HG03139 (cell line): ENCODE measurements at regions not wholly inside any gene's neighbourhood (a gene's known extent, or its start where the extent isn't known, plus 50 kb on each side); places are given as distances from the start of the nearest gene placed in this dataset.

ENCODE experiments used
- ATAC-seq: cut with Tn5 transposase; IDR thresholded peaks from one replicate; pipeline ENCODE4 v1.9.1; 2021; ENCODE audit not compliant: unreplicated experiment

DNA sequence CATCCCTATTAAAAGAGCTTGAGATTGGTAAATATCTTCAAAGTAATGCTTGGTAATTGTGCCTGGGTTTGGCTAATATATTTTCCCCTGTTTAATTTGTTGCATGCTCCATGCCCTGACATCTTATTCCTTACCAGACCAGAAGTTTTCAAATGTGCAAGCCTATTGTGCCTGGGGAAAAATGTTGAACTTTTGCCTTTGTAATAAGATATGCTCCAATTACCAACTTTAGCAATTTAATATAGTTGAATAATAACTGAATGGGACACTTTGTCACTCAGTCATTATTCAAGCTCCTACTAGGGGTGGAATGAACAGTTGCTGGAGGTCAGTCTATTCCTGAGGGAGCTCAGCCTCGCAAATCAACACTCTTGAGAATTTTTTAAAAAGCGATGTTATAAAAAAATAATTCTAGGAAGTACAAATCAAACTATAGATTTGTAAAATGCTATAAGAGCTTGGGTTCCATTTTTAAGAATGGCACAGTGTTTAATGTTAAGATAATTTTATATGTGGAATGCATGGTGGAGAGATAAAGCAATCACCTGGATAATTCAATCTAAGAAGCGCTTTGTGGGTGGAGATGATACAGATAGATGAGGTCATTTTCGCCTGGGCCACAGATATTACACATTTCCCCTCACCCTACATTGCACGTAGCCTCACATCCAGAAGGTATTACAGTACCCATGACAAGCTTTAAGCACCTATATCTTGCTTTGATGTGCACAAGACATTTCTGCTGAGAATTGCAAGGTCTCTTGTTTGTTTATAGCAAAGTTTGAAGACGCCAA, 231.8 kb downstream of the PIK3R1 start:
- no peak for ATAC-seq

DNA sequence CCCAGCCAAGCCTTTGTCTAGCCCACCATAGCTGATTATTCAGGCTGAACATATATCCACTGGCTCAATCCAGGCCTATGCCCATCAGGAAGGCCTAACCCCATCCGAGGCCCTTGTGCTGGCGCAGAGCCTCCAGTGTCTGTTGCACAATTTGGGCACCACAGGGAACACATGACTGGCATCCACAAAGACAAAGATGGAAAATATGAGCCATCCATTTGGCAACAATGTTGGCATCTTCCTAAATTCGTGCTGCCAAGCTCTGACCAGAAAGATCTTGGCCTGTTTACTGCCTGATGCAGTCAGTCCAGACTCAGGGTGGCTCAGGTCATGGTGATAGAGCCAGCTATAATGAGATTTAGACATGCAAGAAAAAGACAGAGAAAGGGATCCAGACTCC, 233.8 kb downstream of the PIK3R1 start:
- no peak for ATAC-seq

DNA sequence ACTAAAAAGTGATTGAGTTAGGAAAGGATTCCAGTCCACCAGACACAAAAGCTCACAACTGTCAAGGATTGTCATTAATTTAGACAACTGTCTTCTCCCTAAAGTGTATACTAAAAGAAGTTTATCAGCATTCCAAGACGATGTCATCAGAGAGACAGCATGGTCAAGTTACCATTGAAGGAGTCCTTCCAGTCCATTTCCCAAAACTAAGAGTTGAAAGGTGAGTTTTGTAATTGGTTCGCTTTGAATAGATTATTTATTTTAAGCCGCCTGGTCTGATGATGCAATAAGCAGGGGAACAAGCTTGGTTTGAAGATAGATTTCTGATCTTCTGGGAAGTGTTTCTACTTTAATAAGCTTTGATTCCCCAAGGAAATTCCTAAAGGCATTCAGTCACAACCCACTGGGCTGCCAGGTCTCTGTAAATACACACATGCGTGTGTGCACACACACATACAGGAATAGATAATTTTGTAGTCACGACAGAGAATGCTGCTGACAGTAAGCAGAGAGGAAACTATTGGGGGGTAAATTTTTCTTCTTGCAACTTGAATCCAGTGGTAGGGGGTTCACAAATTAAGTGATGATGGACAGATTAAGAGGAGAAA, 234.8 kb downstream of the PIK3R1 start:
- no peak for ATAC-seq

DNA sequence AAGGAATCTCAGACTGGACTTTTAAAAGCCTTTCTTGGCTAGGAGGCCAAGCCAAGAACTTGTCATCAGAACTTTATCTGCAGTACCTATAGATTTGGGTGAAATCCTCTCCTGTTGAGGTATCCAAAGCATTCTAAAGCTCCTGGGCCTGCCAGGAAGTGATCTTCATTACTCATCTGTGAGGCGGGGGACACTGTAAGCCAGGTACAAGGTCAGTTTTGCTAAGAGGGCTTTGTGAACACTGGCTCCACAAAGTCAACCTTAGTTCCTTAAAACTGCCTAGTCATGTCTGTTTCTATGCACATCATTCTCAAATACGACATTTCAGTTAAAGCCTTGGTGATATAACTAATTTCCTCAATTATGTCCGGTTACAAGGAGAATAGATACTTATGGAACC, 236.7 kb downstream of the PIK3R1 start:
- no peak for ATAC-seq

DNA sequence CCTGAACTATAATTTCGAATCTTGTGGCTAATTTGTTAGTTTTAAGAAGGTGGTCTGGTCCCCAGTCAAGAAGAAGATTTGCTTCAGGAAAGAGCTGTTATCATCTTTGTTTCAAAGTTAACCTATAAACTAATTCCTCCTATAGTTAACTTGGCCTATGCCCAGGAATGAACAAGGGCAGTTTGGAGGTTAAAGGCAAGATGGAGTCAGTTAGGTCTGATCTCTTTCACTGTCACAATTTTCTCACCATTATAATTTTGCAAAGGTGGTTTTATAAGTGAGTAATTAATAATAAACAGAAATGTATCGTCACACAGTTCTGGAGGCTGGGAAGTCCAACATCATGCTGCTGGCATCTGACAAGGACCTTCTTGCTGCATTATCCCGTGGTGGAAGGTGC, 238.6 kb downstream of the PIK3R1 start:
- ATAC-seq = no peak

DNA sequence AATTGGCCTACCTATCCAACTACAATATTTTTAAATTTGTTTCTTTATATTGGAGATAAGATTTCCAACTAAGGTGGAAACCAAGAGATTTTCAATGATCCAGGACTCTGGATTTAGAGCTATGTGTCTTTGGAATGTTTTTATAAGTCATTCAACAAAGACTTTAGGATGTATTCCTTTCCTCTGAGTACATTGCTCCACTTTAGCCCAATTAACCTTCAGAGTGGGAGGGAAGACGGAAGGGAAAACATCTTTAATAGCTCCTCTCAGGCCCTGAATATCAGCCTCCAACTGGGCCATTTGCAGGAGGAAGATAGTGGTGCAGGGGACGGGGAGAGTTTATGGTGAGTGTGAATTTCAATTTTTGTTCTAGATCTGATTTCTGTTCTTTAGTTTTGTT, 239.2 kb downstream of the PIK3R1 start:
- ATAC-seq = no peak

DNA sequence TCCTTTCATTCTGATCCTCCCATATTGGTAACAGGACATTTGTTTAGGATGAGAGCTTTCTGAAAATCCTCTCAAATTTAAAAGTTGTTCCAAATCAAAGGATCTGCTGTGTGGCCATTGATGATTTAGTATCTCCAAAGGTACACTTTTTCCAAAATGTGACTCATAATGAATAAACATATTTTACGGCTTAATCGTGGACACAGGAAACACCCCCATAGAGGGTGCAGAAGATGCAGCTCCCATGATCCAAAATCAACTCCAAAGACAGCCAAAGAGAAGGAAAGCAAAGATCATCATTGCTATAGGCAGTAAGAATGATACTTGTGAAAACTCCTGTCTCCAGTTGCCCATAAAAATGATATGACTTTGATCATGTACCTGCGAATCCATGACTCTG, 239.7 kb downstream of the PIK3R1 start:
- no peak for ATAC-seq

DNA sequence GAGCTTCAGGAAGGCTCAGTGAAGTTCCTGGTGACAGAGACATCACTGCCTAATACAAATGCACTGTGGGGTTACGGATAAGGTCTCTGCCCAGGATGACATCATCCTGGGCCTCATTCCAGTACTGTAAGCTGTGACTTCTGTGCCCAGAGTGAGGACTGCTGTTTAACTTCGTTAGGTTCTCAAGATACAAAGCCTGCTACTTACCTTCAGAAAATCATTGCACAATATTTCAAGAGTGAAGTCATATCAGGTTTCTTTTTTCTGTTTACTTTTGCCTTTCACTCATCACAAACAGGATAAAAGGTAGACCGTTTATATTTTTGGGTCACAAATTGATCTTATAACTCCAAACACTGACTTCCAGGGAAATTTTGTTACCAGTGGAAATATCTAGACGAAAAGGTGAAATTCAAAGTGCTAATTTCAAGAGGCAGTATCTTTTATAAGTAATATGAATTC, 241.2 kb downstream of the PIK3R1 start:
- ATAC-seq = no peak

DNA sequence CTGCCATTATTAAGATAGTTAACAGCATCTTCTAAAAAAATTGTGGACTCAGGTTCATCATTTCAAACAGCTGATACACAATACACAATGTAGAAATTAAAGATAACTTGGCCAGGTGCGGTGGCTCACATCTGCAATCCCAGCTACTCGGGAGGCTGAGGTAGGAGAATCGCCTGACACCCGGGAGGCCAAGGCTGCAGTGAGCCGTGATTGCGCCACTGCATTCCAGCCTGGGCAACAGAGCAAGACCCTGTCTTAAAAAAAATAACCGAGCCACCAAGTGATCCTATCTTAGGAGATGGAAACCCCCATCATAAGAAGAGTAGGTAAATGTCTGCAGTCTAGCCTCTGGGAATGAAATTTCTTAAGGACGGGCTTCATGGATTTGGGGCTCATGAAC, 241.7 kb downstream of the PIK3R1 start:
- no peak for ATAC-seq

DNA sequence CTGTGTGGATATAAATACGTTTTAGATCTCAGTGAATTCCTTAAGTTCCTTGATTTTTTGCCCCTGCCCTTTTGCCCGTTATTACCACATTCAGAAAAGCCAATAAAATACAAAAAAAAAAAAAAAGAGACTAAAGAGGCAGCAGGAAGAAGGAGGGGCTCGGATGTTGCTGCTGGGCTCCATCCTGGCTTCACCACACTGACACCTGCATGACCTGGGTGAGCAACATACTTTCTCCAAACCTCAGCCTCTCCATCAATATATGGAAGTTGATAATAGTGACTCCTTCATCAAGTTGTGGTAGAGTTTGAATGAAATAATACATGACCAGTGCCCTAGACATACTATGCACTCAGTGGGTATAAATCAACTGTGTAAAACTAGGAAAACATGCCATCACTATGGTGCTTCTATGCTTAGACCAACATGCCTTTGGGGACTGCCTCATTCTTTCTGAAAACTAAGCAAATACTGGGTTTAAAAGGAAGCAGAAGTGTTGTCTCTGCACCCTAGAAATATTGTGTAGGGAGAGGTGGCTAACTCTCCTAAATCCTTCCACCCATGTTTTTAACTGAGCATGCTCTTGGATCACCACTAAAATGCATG, 243.0 kb downstream of the PIK3R1 start:
- no peak for ATAC-seq

DNA sequence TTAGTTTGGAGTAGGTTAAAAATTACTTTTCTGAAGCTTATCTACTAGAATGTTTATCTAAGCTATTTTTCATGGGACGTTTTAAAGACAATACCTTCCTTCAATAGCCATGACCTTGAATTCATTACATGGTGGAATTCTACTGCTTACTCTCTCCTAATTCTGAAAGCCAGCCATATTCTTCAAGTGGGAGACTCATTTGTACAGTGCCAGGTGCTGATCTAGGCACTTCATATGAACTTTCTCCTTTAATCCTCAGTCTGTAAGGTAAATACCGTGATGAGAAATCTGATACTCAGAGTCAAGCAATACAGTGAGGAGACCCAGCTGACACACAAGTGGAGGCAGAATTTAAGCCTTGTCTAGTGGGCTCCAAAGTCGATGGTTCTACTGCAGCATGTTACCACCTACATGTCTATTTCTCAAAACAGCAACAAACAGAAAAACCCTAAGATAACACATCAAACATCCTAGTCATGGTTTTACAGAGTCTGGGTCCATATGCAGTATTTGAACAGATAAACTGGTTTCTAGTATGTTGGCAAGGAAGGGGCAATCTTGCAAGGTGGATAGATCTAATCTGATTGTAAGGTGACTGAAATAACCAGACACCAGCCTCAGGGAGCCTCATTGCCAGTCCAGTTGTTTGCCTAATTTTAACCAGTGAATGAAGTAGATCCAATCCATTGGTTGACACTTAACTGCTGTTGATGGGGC, 243.7 kb downstream of the PIK3R1 start:
- ATAC-seq = no peak

DNA sequence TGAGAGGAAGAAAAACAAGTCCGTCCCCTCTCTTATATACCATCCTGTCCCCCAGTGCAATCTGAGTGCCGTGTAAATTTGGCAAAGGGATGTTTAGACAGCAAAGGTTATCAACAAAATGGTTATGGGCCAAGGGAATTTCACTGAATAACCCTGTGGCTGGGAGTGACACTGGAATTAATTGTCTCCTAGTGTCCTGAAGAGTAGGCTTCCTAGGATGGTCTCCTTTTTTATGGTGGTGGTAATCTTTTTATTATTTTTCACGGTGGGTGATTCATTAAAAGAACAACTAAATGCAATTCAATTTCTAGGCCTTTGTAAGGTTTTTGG, 244.2 kb downstream of the PIK3R1 start:
- no peak for ATAC-seq

DNA sequence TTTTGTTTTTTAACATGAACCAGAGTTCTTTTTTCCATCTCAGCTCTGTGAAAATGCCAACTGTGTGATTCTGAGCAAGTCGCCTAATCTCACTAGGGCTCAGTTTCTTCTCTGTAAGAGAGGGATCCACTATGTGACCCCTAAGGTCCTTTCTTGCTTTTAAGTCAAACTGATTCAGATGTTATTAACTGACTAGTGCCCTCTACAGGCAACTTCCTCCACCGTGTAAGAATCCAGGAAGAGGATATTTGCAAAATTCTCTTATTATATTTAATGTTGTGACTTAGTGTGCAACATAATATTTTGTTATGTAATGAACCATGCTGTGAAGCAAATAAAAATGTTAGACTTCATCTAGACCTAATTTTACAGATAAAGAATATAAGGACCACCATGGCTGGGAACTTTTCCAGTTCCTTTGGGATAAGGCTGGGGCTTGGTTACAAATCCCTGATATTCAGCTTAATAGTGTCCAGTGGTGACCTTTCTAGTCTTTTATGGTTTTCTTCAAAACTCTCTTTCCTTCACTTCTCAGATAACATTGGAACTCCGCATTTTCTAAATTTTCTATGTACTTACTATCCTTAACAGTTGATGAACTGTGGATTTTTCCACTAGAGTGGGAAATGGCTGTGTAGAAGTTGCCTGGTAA, 244.7 kb downstream of the PIK3R1 start:
- no peak for ATAC-seq

DNA sequence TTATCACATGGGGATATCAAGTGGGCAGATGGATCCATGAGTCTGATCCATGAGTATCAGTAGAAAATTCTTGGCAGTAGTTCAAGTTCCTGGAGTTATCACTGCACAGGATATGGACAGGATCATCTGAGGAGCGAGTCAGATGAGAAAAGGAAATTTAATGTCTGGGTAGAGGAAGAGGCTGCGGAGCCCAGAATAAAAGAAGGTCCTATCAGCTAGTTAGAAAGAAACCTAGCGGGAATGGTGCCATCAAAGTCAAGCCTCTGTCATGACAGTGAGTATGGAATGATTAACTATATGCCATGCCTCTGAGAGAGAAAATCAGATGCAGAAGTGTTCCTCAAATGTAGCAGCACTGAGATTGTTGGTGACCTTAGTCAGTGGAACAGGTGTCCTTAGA, 248.1 kb downstream of the PIK3R1 start:
- no peak for ATAC-seq

DNA sequence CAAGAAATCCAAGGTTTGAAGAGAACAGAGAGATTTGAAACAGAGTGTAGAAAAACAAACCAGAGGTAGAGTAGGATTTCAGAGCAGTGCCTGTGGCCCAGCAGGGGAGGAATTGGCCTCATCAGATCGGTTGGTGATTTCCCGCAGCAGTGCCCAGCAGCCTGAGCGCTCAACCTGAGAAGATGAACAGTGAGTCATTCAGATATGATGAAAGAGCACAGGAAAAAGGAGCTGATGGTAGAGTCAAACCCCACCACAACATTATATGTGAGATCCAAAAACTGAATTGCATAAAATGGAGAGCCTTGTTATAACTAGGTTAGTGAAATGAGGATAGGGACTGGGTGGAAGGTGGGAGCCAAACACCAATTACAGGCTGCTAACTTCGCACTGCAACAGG, 248.9 kb downstream of the PIK3R1 start:
- no peak for ATAC-seq

DNA sequence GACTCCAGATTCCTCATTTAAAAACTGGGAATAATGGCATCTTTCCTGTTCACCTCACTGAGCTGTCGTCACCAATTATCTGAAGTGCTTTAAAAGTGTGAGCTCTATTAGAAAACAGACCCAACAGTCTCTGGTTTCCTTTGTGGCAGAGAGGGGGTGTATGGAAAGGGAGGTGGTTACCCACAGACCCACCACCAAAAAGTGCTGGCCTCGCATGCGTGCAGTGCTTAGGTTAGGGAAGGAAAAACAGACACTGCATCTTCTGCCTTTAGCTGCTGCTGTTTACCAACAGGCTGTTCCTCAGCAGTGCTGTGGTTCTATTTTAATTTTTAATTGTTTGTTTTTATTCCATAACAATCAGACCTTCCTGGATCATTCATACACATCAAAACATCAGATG, 249.6 kb downstream of the PIK3R1 start:
- ATAC-seq = no peak

DNA sequence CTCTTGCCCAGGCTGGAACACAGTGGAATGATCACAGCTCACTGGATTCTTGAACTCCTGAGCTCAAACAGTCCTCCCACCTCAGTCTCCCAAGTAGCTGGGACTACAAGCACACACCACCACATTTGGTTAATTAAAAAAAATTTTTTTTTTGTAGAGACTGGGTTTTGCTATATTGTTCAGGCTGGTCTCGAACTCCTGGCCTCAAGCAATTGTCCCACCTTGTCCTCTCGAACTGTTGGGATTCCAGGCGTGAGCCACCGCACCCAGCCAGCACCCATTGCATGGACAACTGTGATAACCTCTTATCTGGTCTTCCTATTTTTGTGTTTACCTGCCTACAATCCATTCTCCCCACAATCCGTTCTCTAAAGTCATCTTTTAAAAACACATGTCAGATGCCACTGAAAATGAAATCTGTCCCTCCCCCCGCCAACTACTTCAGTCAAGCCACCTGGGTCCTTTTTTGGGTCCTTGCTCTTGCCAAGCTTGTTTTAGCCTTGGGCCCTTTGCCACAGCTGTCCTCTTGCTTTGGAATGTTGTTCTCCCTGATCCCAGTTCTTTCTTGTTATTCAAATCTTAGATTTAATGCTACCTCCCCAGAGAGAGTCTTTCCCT, 250.5 kb downstream of the PIK3R1 start:
- ATAC-seq = no peak

DNA sequence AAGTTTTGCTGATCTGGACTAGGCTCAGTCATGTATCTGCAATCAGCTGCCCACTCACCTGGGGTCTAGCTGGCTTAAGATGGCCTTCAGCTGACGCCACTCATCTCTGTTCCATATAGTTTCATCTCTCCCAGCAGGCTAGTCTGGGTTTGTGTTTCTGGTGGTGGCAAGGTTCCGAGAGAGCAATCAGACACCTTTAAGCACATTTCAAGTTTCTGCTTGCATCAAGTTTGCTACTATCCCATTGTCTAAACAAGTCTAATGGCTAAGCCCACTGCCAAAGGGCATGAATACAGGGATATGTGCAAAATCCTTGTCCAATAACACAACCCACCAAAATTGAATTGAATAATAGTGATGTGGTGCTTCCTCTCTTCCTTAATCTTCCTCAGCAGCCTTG, 251.7 kb downstream of the PIK3R1 start:
- no peak for ATAC-seq

DNA sequence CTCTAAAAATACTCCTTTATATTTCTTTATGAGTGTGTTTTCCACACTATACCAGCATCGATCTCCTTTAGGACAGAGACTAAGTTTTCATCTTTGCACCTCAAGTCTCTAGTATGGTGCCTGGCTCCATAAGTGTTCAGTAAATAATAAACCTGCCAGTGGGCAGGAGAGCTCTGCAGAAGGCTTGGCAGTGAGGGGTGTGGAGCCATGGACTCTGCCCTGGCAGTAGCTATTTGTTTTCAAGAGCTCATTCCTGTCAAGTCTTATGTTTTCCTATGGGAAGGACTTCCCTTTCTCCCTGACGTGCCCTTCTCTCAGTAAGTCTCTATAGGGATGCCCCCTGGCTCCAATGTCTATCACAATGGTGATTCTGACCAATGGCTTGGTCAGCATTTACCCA, 252.2 kb downstream of the PIK3R1 start:
- ATAC-seq = no peak

DNA sequence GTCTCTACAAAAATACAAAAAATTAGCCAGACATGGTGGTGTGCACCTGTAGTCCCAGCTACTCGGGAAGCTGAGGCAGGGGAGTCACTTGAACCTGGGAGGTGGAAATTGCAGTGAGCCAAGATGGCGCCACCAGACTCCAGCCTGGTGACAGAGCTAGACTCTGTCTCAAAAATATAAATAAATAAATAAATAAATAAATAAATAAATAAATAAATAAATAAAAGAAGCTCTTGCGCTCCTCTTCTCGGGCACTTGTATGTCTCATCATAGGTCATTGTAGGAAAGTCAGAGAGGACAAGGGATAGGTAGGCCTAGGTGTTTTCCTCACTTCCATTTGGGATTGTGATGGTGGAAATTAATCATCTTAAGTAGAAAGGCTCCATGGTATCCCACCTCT, 252.8 kb downstream of the PIK3R1 start:
- no peak for ATAC-seq

DNA sequence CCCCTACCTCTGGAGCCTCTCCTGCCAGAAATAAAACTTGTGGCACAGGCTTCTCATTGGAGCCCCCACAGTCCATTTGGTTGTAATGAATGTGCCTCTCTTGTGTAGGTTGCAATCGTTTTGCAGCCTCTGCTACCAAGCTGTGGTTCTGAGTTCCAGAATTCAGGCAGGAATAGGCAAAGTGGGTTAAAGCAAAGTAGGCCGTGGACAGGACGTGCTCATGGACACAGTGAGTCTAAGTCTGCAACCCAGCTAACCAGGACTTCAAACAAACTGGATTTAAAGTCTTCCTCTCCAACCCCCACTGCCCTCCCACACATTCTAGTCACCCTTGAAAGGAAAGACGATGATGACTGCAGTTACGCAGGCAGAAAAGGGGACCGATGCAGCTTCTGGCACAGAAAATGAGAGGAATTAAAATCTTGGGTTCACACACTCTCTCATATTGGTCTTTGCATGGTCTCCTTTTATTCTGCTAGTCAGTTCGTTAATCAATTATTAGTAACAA, 260.0 kb downstream of the PIK3R1 start:
- ATAC-seq = no peak
